GM12874 (cell line): ENCODE measurements at regions not wholly inside any gene's neighbourhood (a gene's known extent, or its start where the extent isn't known, plus 50 kb on each side); places are given as distances from the start of the nearest gene placed in this dataset.

Source experiments
- TF ChIP-seq, protein P1 (sequence below): IDR thresholded peaks from 2 replicates; pipeline ENCODE4 v1.5.1; 2011; ENCODE audit warnings: low read depth, mild to moderate bottlenecking, control low read depth, low read length, moderate library complexity; ENCODE audit not compliant: insufficient read depth

DNA sequence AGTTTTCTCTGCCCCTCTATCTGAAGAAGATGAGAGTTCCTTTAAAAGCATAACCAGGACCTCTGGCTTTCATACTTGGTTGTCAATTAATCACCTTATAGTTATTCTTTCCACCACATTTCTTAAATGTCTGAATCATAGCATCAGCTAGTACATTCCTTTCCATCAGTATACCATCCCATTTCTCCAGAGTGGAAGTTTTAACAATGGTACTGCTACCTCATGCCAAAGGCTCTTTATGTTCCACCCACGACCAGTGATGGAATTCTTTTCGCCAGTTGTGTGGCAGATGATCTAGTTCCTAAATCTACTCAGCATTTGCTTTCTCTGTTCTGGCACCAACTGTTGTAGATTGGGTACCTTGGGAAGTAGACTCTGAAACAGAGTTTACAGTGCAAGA lies 379.8 kb downstream of the ZNF674 start:
- TF ChIP-seq, protein P1, sequence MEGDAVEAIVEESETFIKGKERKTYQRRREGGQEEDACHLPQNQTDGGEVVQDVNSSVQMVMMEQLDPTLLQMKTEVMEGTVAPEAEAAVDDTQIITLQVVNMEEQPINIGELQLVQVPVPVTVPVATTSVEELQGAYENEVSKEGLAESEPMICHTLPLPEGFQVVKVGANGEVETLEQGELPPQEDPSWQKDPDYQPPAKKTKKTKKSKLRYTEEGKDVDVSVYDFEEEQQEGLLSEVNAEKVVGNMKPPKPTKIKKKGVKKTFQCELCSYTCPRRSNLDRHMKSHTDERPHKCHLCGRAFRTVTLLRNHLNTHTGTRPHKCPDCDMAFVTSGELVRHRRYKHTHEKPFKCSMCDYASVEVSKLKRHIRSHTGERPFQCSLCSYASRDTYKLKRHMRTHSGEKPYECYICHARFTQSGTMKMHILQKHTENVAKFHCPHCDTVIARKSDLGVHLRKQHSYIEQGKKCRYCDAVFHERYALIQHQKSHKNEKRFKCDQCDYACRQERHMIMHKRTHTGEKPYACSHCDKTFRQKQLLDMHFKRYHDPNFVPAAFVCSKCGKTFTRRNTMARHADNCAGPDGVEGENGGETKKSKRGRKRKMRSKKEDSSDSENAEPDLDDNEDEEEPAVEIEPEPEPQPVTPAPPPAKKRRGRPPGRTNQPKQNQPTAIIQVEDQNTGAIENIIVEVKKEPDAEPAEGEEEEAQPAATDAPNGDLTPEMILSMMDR = no peak

DNA sequence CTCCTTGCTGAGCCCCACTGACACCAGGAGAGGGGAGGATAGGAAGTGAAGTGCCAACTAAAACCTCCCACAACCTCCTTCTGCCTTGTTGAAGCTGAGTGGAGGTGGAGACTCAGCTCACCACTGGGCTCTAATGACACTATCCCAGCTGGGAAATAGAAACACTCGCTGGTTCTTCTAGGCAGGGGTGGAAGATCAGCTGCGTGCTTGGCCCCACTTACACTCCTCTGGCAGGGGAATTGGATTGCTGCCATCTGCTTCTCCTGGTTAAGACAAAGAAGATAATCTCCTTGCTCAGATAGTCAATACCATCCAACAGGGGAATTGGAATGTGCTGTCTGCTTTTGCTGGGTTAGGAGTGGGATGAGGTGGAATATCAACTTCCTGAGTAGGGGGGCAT lies 392.5 kb downstream of the ZNF674 start:
- TF ChIP-seq, protein P1 = no peak

DNA sequence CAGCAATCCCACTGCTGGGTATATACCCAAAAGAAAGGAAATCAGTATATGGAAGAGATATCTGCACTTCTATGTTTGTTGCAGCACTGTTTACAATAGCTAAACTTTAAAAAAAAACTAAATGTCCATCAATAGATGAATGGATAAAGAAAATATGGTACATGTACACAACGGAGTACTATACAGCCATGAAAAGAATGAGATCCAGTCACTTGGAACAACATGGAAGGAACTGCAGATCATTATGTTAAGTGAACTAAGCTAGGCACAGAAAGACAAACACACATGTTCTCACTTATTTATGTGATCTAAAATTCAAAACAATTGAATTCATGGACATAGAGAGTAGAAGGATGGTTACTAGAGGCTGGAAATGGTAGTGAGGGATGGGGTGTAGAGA lies 400.7 kb downstream of the ZNF674 start:
- TF ChIP-seq, protein P1 = no peak

DNA sequence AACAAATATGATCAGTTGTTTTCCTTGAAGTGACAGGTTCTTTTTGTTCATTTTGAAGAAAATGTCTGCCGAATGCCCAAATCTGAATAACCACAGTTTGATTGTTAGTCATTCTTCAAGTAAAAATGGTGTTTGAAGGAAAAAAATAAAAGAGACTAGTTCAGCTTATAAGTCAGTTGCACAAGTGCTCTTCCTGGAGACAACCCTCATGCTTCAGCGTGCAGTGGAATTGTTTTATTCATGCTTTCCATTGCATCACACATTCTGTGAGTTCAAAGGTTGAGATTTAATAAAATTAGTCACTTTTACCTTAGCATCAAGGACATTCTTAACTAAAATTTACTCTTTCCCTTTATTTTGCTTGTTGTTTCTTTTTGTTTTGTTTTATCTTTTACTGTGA lies 404.9 kb downstream of the ZNF674 start:
- TF ChIP-seq, protein P1 = no peak

DNA sequence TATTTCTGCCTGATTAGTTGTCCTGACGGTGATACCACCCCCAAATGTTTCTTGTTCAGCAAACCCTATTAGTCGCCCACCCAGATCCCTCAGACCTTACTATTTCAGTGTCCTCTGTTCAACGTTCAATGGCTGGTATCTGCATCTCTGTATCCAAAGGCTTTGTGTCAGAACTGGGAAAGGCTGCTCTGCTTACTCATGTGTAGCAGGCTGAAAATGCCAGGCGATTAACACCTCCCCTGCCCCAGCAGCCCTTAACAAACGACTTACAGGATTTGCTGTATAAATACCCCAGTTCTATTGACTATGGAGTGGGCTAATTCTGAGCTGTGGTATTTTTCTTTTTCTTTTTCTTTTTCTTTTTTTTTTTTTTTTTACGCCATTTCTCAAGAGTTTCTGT lies 415.0 kb downstream of the ZNF674 start:
- TF ChIP-seq, protein P1 = no peak

DNA sequence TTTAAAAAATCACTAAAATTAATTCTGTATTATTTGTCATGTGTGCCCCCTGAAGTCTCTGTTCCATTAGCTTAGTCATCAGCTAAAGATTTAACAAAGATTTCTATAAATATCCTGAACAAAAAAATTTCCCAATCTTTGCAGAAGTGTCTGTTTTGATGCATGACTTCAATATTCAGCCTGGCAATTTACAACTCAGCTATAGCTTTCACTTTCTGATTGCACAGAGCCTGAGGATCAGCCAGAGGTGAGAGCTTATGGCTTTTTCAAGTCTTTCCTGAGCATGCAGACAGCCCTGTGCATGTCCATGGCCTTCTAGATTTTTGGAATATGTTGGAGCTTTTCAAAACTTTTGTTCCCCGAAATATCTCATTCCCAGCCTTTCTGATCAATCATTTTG lies 420.1 kb downstream of the ZNF674 start:
- TF ChIP-seq, protein P1 = no peak

DNA sequence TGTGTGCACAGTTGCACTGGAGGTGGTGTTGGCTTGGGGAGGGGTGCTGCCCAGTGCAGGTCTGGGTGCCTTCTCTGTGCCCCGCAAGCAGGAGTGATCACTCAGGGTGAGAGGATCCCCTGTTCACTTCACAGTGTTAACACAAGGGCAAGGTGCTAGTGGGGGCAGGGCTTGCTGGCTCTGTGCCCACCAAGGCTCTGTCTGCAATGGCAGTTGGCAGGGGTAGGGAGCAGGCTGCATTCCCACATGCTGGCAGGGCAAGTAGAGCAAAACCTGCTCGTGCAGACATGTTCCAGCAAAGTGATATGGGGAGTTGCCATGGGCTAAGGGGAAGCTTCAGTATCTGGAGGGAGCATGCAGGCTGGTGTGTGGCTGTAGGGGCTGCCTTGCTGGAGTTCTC lies 428.0 kb downstream of the ZNF674 start:
- TF ChIP-seq, protein P1 = no peak

DNA sequence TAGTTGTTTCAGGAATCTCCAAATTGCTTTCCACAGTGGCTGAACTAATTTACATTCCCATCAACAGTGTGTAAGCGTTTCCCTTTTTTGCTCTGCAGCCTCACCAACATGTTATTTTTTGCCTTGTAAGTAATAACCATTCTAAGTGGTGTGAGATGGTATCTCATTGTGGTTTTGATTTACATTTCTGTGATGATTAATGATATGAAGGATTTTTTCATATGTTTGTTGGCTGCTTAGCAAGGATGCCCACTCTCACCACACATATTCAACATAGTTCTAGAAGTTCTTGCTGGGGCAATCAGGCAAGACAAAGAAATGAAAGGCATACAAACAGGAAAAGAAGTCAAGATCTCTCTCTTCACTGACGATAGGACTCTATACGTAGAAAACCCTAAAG lies 472.4 kb downstream of the ZNF674 start:
- TF ChIP-seq, protein P1 = no peak
